IPS-NIHi7 (cell line): ENCODE measurements at regions not wholly inside any gene's neighbourhood (a gene's known extent, or its start where the extent isn't known, plus 50 kb on each side); places are given as distances from the start of the nearest gene placed in this dataset.

Source experiments
- DNase-seq: peaks from one replicate; pipeline ENCODE4 v3.0.0; 2012; ENCODE audit warnings: mixed read lengths; ENCODE audit errors: extremely low spot score

GRCh38 chr18:28855524-28855923, 678.6 kb upstream of the CDH2 start:
- no peak for DNase-seq

DNA sequence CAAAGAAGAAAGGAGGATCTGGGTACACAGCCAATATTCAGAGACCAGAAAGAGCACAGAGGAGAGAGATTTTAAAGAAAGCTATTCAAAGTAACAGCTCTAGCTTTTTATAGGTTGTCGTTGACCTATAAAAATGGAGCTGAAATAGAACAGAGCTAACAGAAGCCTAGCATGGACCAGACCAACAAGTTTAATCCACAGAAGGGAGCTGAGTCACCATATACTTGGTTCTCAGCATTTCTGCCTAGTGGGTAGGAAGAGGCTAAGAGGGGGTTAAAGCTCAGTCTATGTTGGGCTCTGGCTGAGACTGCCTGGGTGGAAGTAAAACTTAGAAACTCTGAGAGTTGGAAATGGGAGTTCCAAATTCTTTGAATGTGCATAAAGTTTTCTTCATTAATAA, 678.0 kb upstream of the CDH2 start:
- DNase-seq, result peak; percentile 19

DNA sequence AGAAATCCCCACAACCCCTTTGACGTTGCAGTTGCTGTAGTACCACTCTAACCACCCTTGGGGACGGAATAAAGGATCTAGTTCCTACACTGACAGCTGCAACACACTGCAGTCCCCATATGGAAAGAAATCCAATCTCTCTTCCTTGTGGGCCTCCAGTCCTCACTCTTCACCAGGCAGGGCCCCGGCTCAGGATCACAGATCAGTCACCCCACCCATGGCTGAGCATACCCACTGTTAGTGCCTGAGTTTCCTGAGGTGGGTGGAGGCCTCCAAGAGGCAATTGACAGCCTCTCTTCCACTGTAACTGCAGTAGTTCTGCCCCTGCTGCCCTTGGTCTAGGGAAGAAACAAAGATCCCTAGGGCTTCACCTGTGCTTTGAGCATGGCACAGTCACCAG, 670.0 kb upstream of the CDH2 start:
- DNase-seq, result no peak

DNA sequence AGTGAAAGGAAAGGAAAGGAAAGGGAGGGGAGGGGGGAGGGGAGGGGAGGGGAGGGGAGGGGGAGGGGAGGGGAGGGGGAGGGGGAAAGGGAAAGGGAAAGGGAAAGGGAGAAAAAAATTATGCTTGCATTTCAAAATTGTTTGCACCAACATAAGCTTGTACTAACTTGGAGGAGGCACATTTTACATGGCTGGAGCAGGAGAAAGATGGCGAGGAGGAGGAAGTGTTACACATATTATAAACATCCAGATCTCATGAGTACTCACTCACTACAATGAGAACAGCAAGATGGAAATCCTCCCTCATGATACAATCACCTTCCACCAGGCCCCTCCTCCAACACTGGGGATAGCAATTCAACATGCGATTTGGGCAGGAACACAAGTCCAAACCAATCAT, 660.2 kb upstream of the CDH2 start:
- no peak for DNase-seq

DNA sequence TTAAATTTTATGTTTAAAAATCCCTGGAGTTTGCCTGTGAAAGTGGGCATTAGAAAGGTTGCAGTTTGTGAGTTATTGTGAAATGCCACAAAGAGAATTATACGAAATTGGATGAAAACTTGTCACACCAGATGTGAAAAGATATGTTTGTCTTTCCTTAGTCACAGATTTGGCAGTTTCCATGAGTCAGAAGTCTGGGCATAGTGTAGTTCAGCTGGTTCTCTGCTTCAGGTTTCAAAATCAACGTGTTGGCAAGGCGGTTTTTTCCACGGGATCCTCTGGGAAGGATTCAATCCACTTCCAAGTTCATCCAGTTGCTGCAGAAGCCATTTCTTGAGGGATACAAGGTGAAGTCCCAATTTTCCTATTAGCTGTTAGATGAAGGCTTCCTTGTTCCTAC, 658.0 kb upstream of the CDH2 start:
- DNase-seq, result no peak

DNA sequence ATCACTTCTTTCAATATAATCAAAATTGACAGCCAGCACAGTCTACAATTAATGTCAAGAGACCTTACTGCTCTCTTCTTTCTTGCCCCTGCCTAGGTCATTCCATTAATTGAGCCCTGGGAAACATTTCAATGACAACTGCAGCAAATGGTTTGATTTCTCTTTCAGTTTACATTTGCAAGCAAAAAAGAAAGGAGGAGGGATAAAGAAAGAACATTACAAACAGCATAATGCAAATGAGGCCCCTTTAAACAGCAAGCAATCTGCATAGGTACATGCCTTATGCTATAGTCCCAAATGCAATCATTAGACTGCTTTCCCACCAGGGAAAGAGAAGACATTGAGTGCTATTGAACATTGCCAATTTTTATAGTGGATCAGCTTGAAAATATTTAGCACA, 655.0 kb upstream of the CDH2 start:
- no peak for DNase-seq

DNA sequence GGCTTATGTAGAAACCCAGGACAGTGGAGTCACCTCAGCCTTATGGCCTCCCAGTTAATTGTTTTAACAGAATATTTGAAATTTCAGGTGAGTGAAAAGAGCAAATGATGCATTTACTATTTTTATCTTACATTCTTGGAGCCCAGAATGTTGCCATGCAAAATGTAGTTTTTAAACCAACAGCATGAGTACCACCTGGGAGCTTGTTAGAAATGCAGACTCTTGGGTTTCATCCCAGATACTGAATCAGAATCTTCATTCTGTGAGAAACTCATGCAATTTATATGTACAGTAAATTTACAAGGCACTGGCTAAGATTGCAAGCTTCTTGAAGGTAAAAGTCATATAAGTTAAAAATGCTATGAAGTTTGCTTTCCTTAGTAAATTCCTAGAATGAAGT, 654.5 kb upstream of the CDH2 start:
- no peak for DNase-seq

DNA sequence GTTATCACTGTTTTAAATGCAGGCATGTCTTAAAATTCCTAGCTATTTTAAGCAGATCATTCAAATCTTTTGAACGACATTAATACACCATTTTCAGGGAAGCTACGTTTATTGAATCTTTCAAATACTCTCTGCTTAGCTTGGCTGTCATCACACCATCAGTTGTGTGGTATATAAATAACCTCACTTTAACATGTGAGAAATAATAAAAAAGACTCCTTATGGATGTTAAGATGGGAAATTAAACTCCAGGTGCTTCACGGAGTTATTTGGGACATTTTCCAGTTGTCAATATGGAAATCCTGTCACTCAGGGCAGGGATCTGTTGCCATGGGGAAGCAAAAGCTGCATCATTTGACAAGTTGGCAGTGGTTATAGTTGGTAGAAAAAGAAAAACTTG, 649.2 kb upstream of the CDH2 start:
- no peak for DNase-seq

DNA sequence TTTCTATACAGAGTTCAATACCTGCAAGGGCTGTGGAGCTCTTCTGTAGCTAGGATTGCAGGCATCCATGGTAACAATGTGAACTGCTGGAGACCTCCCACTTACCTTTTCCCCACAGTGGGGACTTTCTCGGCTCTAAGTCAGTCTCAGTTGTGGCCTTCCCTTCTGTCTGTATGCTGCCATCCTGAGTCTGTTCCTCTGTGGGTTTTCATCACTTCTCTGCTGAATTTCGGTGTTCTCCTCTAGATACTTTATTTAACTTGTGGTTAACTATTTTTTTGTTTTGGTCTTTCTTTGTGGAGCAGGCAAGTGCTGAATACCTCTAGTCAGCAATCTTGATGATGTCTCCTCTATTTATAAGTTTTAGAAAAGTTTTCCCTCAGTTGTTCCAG, 647.2 kb upstream of the CDH2 start:
- DNase-seq, result no peak

DNA sequence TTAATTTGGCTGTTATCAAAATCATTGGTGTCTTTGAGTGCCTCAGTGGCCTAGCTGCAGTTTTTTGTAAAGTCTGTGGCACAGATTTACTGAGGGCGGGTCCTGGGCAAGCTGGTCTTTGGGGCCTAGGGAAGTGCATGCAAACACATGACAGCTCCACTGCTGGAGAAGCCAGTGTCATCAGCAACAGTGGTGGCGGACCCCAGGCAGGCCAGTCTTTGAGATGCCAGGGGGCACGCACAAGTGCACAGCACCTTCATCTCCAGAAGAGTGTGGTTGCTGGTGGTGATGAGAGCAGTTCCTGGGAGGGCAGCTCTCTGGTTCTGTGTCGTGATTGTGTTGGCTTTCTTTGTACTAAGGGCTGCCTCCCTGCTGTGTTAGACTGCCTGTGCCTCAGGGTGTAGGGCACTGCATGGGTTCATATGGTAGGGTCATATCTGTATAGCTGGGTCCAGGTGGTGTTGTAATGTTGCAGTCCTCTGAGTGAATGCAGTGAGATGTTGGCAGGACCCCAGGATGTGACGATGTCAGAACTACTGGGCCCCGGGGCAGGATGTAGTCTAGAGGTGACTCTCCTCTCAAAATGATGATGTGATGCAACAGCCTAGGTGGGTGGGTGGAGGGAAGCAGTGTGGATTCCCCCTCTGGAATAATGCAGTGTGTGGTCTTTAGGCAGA, 646.7 kb upstream of the CDH2 start:
- DNase-seq, result no peak

DNA sequence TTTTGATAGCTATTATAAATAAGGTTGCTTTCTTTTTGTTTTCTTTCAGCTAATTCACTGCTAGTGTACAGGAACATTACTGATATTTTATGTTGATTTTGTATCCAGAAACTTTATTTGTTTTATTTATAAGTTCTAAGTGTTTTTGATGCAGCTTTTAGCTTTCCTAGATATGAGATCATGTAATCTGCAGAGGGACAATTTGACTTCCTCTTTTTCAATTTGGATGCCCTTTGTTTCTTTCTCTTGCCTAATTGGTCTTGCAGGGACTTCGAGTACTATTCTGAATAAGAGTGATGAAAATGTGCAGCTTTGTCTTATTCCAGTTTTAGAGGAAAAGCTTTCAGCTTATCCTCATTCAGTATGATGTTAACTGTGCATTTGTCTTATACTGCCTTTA, 643.4 kb upstream of the CDH2 start:
- DNase-seq, result no peak

DNA sequence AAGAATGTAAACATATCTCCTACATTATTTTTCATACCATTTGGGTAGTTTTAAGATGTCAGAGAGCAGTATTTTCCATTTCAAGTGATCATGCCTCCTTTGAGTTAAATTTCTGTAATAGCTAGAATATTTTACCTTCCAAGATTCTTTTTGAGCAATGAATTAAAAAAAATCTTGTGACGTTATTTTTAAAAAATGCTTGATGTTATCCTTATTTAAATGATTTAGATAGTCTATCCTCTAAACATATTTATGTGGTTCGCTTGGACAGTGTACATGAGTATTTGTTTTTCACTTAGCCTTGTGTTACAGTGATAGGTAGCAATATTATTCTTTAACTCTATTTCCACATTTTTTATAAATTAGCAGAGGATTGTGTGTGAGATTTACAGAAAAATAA, 639.2 kb upstream of the CDH2 start:
- DNase-seq, result no peak

- no peak for DNase-seq
These were observed 637.4 kb upstream of the CDH2 start for GRCh38 chr18:28814365-28814764.

DNA sequence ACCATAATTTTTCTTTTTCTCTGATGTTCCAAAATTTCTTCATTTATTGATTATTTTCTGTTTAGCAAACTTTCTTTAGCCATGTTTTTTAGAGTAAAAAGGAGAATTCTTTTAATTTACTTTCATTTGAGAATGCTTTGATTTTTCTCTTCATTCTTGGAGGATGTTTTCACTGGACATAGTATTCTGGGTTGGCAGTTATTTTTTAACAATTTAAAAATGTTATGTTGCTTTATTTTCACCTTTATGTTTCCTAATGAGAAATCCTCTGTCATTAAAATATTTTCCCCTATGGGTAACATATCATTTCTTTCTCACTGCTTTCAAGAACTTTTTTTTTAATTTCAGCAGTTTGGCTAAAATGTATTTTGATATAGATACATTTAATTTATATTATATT, 631.4 kb upstream of the CDH2 start:
- DNase-seq, result no peak

DNA sequence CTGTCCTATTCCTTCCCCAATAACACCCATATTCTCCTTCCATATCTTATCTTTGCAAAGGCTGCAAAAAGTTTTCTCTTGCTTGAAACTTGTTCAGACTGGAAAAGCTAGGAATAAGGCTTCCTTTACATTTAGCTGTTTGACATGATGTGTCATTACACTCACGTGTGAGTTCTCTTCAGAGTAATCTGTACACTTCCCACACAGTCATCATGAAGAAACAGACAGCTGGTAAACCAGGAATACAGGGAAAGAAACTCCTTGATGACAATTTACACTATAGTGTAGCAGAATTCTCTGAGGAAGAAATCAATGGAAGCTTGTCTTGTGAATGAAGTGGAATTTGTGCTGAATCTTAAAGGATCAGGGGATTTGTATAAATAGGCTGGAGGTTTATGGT, 628.6 kb upstream of the CDH2 start:
- DNase-seq, result no peak

DNA sequence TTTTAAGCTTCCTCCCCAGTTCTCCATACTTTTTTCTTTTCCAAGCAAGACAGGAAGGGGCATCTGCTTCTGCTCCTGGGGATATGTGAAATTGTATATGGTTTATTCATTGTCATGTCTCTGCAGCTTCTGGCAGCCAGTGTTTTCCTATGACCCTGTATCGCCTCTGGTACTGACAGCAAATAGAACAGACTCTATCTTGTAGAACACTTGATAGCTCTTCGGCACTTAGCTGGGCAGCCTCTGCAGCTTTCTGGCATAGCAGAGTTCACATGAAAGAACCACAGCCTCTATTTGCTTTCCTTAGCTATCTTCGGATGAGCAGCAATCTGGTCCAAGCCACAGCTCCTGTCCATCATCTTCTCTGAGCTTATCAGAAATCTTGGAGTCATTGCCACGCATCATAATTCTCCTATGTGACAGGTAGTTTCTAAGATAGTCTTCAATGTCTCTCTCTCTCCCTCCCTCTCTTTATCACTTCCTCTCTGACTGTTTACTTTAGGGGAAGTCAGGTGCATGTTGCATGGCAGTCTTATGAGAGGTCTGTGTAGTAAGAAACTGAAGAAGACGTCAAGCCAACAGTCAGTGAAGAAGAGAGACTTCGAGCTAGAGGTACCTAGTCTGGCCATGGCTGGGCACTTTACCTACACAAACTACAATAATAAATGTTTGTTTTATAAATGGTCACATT, 627.7 kb upstream of the CDH2 start:
- no peak for DNase-seq

GRCh38 chr18:28802546-28802945, 625.6 kb upstream of the CDH2 start:
- no peak for DNase-seq

- no peak for DNase-seq
These were observed 624.9 kb upstream of the CDH2 start for GRCh38 chr18:28801876-28802275.

DNA sequence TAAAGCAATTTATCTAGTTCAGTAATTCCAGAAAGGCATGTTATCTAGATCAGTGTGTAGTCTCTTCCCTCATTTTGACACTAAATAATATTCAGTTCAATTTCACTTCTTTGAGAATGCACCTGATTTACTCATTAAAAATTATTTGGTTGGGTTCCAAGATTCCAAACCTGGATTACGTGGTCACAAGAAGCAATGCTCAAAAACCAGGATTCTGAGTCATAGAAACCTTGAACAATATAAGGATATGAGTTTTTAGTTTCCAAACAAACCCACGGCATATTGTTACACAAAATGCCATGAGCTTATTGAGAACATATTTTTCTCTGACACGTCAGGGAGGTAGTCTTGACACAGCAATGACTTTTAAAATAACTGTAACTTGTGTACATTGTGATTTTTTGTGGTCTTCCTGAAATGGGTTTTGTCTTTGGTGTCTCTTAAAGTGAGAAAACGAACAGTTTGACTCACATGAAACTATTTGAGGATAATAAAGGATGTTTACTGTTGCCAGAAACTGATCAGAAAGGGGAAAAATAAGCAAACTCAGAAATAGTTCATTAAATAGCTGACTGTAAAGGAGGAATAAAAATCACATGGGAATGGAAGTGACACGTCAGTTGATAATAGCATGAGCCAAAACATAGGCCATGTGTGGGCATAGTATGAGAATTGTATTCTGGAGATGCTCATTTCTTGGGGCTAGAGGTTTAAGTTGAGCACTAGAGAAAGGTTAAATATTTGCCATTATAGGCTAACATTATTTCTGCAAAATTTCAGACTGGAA, 617.7 kb upstream of the CDH2 start:
- no peak for DNase-seq

- DNase-seq, result no peak
These were observed 617.0 kb upstream of the CDH2 start for GRCh38 chr18:28793901-28794300.

DNA sequence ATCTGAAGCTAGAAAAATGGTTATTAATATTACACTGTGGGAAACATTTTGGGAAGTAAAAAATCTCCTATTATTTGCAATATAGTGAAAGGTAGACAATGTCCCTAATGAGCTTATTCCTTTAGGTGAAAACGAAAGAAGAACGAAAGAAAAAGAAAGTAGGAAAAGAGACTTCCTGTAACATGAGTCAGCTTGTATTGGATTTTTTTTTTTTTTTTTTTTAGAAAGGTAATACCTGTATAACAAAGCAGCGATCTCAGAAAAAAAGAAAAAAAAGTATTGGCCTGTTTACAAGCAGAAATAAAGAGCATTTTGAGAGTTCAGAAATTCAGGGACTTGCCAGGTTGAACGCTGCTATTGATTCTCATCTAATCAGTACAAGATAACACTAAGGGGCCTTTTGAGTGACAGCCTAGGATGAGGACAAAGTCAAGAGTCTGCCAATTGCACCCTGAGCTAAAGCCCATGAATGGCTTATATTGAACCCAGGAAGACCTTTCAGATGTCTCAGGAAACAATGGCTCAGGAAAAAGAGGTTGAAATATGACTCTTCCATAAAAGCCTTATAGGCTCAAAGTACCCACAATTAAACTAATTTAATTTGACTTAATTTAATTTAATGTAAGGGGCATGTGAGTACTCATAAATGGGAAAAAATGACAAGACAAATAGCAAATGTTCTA, 615.6 kb upstream of the CDH2 start:
- DNase-seq, result no peak

- DNase-seq, result no peak
These were observed 614.2 kb upstream of the CDH2 start for GRCh38 chr18:28791101-28791500.

DNA sequence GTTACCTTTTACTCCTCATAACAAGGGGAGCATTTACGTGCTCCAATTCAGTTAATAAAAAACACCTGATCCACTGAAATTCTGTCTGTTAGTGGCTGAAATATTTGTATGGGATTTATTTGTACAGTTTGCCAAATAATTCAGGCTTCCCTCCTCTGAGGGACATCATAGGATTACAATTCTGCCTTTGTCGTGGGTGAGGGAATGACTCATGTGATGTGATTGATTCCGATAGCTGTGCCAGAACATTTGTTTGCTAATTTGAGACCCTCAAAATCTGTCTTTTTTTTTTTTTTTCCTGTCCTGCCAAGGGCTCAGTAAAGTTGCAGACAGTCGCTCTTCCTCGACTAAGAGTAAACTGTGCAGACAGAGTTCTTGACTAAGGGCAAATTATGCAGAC, 612.6 kb upstream of the CDH2 start:
- DNase-seq, result no peak
